NCI-H1930 (cell line): ENCODE measurements at regions not wholly inside any gene's neighbourhood (a gene's known extent, or its start where the extent isn't known, plus 50 kb on each side); places are given as distances from the start of the nearest gene placed in this dataset.

Experiments
- DNase-seq, 2 experiments: peaks; one replicate each; lab custom pipeline; 2025; lab: John Stamatoyannopoulos, UW

GRCh38 chr1:60589916-60590315 is 492.4 kb upstream of the NFIA start:
- no peak for DNase-seq

- DNase-seq, result no peak
These were observed 493.2 kb upstream of the NFIA start for GRCh38 chr1:60589046-60589748.

- DNase-seq, result no peak
These were observed 498.0 kb upstream of the NFIA start for GRCh38 chr1:60584371-60584770.

- peak in 1 of 2 experiments; percentile 1 for DNase-seq
These were observed 498.7 kb upstream of the NFIA start for GRCh38 chr1:60583696-60584095.

- no peak for DNase-seq
These were observed 500.7 kb upstream of the NFIA start for GRCh38 chr1:60581455-60582220.

GRCh38 chr1:60577029-60577428 is 503.5 kb upstream of the C1orf87 start:
- no peak for DNase-seq

- DNase-seq, result no peak
These were observed 501.9 kb upstream of the C1orf87 start for GRCh38 chr1:60575326-60575977.

- DNase-seq, result no peak
These were observed 500.3 kb upstream of the C1orf87 start for GRCh38 chr1:60573726-60574409.

- DNase-seq, result no peak
These were observed 499.6 kb upstream of the C1orf87 start for GRCh38 chr1:60573121-60573520.

- no peak for DNase-seq
These were observed 498.8 kb upstream of the C1orf87 start for GRCh38 chr1:60572378-60572777.

GRCh38 chr1:60571811-60572210 is 498.2 kb upstream of the C1orf87 start:
- no peak for DNase-seq

- DNase-seq, result no peak
These were observed 495.6 kb upstream of the C1orf87 start for GRCh38 chr1:60569189-60569588.

GRCh38 chr1:60567256-60567655 is 493.7 kb upstream of the C1orf87 start:
- no peak for DNase-seq

GRCh38 chr1:60564916-60565750 is 491.6 kb upstream of the C1orf87 start:
- DNase-seq, result peak in 1 of 2 experiments; percentile 31

- no peak for DNase-seq
These were observed 490.4 kb upstream of the C1orf87 start for GRCh38 chr1:60563777-60564535.

- DNase-seq, result no peak
These were observed 489.2 kb upstream of the C1orf87 start for GRCh38 chr1:60562740-60563139.

- no peak for DNase-seq
These were observed 487.1 kb upstream of the C1orf87 start for GRCh38 chr1:60560701-60561100.

- DNase-seq, result no peak
These were observed 484.7 kb upstream of the C1orf87 start for GRCh38 chr1:60558236-60558635.

- DNase-seq, result no peak
These were observed 480.2 kb upstream of the C1orf87 start for GRCh38 chr1:60553730-60554129.

GRCh38 chr1:60547821-60548220 is 474.3 kb upstream of the C1orf87 start:
- DNase-seq, result no peak
